ENCODE measurements at regions not wholly inside any gene's neighbourhood (a gene's known extent, or its start where the extent isn't known, plus 50 kb on each side); places are given as distances from the start of the nearest gene placed in this dataset.
"Not testable (repeated sequence)": the region's sequence is repeated elsewhere in the genome, so short reads cannot be mapped to it uniquely, and the experiment has no call there.

- not testable (repeated sequence) for DNase-seq
These were observed 137.4 kb downstream of the NBPF8 start for GRCh38 chr1:120552190-120552589.

GRCh38 chr1:120557605-120558302 lies 142.9 kb downstream of the NBPF8 start:
- not testable (repeated sequence) for DNase-seq

GRCh38 chr1:120558303-120559060 lies 143.6 kb downstream of the NBPF8 start:
- DNase-seq, result peak; percentile 48 to 52

GRCh38 chr1:120561767-120562166 lies 146.9 kb downstream of the NBPF8 start:
- DNase-seq, result not testable (repeated sequence)

GRCh38 chr1:120565396-120565795 lies 150.6 kb downstream of the NBPF8 start:
- not testable (repeated sequence) for DNase-seq

- not testable (repeated sequence) for DNase-seq
These were observed 152.8 kb downstream of the NBPF8 start for GRCh38 chr1:120567620-120568019.

GRCh38 chr1:120575201-120575600 lies 148.5 kb upstream of the NBPF26 start:
- DNase-seq, result not testable (repeated sequence)

GRCh38 chr1:120582135-120582534 lies 141.6 kb upstream of the NBPF26 start:
- not testable (repeated sequence) for DNase-seq

- not testable (repeated sequence) for DNase-seq
These were observed 137.7 kb upstream of the NBPF26 start for GRCh38 chr1:120586053-120586452.

- not testable (repeated sequence) for DNase-seq
These were observed 134.9 kb upstream of the NBPF26 start for GRCh38 chr1:120588811-120589210.

- DNase-seq, result not testable (repeated sequence)
These were observed 132.0 kb upstream of the NBPF26 start for GRCh38 chr1:120591774-120592173.

- not testable (repeated sequence) for DNase-seq
These were observed 130.8 kb upstream of the NBPF26 start for GRCh38 chr1:120592943-120593342.

- not testable (repeated sequence) for DNase-seq
These were observed 130.1 kb upstream of the NBPF26 start for GRCh38 chr1:120593648-120594047.

GRCh38 chr1:120598331-120598951 lies 125.3 kb upstream of the NBPF26 start:
- not testable (repeated sequence) for DNase-seq

- not testable (repeated sequence) for DNase-seq
These were observed 124.2 kb upstream of the NBPF26 start for GRCh38 chr1:120599511-120599910.

GRCh38 chr1:120600442-120601041 lies 123.2 kb upstream of the NBPF26 start:
- DNase-seq, result not testable (repeated sequence)

GRCh38 chr1:120607882-120608281 lies 115.9 kb upstream of the NBPF26 start:
- not testable (repeated sequence) for DNase-seq

GRCh38 chr1:120608314-120609014 lies 115.3 kb upstream of the NBPF26 start:
- DNase-seq, result not testable (repeated sequence)

GRCh38 chr1:120609015-120609573 lies 114.7 kb upstream of the NBPF26 start:
- not testable (repeated sequence) for DNase-seq

GRCh38 chr1:120609834-120610233 lies 113.9 kb upstream of the NBPF26 start:
- not testable (repeated sequence) for DNase-seq

- DNase-seq, result not testable (repeated sequence)
These were observed 108.7 kb upstream of the NBPF26 start for GRCh38 chr1:120614931-120615639.
